SKM-1 treated with dmso at 0.1 percent for 144 hours (cell line): ENCODE measurements at regions not wholly inside any gene's neighbourhood (a gene's known extent, or its start where the extent isn't known, plus 50 kb on each side); places are given as distances from the start of the nearest gene placed in this dataset.

Experiments used
- DNase-seq: peaks from one replicate; lab custom pipeline; 2025; ENCODE audit not compliant: unreplicated experiment; lab: John Stamatoyannopoulos, UW

DNA sequence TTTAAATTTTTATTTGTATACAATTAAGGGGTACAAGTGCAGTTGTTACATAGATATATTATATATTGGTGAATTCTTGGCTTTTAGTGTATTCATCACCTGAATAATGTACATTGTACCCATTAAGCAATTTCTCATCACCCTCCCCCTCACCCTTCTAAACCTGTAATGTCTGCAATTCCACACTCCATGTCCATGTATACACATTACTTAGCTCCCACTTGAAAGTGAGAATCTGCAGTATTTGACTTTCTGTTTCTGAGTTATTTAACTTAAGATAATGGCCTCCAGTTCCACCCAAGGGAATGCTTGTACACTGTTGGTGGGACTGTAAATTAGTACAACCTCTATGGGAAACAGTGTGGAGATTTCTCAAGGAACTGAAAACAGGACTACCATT lies 383.2 kb upstream of the KCNMB2 start:
- DNase-seq, result no peak

DNA sequence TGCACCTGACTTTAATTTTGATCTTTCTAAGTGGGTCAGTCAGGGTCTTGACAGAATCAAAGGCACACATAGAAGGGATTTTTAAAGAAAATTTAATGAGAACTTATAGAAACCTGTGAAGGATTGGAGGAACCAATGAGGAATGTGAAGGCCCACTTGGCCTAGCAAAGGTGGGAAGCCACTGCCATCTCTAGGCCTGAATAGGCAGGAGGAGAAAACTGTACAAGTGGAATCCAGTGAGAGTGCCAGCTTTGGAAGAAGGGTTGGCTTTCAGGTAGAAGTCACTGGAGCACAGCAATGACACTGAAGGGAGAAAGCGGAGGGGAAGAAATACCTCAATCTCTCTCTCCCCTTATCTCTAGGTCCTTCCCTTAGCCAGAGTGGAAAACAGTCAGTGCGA lies 380.7 kb upstream of the KCNMB2 start:
- no peak for DNase-seq

DNA sequence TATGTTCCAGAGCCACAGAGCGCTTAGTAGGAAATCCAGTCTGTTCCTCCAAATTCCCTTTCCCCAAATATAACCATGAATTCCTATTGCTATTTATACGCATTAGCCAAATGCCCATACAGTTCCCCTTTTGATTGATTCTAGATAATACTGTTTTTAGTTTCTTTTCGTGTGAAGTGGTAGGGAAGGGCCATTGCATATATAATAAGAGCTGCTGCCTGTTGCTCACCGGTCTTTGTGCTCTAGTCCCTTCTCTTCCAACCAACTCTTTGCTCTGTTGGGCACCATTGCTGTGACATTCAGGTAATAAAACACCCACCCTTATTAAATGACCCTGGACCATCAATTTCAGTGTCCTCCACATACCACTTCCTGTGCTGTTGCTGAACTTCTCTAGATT lies 379.9 kb upstream of the KCNMB2 start:
- no peak for DNase-seq

DNA sequence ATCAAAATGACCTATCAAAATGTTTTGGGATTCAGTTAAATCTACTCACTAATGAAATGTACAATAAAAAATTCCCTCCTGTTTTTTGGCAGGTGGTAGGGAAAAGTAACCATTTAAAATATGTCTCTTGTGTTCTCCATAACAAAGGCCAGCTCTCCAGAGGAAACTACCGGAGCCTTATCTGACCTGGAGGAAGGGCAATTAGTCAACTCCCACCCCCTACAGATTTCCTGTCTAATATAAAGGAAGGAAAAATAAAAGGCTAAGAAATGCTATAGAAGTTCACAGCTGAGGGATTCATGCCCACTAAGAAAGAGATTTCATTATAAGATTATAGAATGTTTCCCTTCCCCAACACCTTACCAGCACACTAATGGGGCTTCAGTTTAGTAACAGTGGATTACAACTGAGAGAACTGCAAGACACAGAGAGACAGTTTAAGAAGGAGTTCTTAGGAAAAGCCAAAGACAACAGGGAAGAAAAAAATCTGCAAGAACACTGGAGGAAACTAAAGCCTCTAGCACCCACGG lies 376.5 kb upstream of the KCNMB2 start:
- DNase-seq, result no peak

DNA sequence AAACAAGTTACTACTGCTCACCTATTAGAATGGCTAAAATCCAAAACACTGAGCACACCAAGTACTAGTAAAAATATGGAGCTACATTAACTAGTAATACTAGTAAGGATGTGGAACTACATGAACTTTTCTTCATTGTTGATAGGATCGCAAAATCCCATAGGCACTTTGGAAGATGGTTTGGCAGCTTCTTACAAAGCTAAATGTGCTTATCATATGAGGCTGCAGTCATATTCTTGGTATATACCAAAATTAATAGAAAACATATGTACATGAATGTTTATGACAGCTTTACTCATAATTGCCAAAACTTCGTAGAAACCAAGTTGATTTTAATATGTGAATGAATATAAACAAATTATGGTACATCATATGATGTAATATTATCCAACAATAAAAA lies 366.8 kb upstream of the KCNMB2 start:
- DNase-seq, result no peak

DNA sequence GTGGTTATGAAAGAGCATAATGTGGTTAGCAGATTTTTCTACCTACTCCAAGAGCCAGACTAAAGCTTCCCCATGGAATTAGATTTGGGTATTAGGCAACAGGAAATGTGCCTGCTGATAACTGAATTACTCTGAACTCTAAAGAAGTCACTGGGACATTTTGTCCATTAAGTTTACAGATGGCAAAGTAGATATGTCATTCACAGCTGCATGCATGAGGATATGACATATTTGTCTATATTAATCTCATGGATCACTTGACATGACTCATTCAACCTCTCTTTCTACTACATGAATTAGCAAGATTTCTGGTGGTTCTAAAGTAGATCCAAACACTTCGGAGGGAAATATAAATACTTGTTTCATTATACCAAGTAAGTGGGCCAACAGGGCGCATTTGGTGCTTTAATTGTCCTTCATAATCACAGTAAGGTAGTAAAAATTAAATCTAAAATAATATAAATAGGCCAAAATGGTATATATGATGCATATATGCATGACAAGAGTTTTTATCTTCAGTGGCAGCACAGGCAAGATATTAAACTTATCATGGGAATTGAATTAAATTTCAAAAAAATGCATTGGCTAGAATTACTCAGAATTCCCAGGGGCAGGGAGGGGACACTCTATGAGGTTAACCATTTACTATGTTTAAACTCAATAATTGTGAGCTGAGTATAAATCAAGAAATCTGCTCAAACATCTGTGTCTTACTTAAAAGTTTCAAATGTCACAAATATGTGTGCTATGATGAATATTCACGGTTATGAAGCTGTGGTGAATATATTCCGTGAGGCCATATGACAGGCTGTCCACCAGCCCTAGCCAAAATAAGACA lies 365.3 kb upstream of the KCNMB2 start:
- no peak for DNase-seq

DNA sequence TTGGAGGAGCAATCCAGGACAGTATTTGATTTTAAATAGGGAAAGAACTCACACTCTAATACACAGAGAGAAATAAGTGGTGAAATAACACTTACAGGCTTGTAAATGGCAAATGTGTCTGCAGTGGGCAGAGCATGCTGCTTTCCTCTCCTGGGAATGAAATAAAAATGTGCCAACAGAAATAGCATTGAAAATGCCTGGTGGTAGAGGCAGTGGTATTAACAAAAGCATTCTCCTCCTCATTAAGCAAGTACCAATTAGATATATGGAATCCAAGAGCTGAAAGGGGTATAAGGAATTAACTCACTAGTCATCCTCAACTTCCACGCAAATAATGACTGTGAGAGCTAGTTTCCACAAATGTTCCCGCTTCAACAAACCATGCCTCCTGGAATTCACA lies 364.1 kb upstream of the KCNMB2 start:
- no peak for DNase-seq

DNA sequence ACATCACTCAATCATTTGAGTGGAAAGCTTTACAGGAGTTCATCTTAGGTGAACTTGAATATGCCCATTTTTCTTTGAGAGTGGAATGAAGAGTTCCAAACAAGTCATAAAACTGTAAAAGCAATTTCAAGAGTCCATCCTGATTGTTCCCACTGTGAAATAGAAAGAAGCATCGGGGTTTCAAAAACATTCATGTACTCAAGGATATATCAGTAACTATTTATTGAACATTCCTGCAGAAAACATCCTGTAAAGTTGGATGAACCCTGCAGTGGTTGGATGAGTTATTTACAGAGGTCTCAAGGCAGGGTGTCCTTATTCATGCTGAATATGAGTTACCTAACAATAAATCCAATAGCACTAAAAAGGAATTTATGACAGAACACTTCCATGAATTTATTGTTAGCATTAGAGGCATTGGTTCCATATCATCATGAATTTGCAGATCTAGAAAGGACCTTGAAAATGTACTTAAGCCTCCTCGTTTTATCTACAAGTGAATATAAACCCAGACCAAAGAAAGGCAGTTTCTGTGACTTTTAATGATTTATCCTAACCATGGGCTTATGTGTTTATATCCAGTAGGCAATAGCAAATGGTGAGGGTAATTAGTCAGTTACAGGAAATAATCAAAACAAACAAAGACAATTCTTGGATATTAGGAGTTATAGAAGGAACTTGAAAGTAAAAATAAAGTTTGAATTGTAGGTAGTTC lies 361.9 kb upstream of the KCNMB2 start:
- no peak for DNase-seq

DNA sequence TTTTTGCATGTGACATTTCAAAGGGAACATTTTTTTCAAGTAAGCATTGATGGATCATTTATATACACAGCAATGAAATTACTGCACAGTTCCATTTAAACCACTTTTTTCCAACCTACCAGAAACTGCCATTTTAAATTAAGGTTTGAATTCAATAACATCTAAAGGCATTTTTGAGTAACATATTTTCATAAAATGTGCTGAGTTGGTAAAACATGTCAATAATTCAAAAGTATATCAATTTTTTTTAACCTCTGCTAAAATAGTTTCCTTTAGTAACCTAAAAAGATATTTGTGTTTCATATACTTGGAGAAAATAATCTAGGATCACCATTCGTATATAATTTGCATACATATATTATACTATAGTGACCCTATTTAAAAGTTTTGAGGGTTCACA lies 355.1 kb upstream of the KCNMB2 start:
- DNase-seq, result no peak

DNA sequence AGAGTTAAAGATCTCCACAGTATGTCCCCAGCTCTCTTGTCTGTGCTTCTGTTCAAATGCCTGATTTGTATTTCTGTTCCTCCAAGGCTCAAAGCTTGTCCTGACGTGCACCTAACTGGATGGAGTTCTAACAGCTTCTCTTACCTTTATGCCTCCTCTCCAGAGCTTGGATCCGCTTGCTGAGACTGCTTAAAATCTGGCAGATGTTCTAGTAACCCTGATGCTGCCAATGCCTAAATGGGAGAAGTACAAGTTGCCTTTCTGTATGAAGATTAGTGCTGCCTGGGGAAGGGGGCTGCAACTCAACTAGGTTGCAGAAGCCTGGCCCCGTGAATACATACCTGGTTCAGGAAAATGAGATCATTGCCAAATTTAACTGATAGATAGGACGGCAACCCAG lies 354.5 kb upstream of the KCNMB2 start:
- no peak for DNase-seq

DNA sequence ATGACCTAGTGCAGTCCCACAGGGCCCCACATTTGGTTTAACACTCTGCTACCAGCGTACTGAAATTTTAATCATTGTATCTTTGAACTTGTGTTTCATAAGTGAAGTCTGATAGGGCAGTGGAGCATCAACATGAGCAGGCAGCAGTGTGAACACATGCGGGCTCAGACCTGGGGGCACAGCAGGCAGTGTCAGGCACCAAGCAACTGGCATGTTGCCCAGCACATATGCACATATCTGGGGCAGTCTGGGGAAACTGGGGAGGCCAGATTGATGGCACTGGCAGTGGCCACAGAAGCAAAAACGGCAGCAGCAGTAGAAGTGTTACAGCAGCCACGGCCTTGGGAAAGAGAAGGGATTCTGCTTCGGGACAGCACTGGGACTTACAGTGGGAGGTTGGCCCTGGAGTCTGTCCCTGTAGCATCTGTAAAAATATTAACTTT lies 353.9 kb upstream of the KCNMB2 start:
- no peak for DNase-seq

DNA sequence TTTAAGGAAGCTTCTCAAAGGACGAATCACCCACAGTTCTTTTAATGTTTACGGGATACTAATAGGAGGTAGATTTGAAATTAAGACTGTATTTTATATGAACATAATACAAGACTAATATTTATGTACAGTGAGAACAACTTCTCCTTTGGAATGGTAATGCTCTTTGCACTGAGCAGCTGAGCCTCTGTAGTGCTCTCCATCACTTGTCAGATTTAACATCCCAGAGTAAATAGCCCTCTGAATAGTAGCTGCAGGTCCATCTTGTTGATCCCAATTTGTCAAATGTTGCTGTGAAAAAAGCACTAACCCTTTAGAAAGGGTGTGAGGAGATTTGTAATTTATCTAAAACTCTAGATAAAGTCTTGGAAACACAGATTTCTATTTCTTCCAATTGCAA lies 351.4 kb upstream of the KCNMB2 start:
- no peak for DNase-seq

DNA sequence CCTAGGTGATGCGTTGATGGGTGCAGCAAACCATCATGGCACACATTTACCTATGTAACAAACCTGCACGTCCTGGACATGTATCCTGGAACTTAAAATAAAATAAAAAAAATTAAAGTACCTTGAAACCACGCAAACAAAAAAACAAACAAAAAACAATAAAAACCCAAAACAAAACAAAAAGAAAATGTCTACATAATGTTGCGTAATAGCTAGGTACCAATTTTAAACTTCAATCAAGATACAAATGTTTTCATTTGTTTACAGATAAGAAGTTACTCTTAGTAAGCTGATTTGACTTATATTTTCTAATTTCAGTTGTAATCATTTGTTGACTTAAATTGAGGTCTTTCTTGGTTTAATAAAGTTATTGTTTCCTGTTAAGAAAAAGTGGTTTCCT lies 349.6 kb upstream of the KCNMB2 start:
- no peak for DNase-seq

DNA sequence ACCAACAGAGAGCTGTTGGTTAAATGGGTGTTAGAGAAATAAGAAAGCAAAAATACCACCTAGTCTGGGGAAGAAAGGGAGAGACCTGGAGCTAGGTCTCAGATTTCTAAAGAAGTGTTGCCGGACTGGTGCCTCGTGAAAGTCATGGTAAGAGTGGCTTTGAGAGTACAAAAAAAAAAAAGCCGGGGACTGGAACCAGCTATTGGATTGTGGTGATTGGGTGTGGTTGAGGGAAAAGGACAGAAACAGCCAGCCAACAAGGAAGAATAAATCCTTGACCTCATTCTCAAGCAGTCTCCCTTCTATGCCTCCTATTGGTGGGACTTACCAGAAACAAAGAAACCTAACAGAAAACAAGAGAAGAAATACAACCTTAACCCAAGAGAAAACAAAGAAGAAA lies 346.4 kb upstream of the KCNMB2 start:
- DNase-seq, result no peak

DNA sequence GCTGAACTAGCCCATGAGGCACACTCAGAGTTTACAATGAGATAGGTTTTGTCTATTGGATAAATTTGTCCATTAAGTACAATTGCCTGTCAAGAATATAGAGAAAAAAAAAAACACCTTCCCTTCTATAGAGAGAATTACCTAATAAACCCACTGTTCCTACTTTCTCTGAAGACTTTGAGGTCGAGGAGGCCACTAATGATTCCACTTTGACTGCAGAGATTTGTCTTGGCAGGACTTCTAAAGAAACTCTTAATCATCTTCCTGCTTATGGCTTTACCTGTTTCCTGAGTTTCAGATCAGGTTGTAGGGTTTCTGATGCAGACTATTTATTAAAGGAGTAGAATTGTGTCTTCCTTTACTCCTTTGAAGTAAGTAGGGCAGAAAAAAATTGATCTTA lies 342.4 kb upstream of the KCNMB2 start:
- no peak for DNase-seq

DNA sequence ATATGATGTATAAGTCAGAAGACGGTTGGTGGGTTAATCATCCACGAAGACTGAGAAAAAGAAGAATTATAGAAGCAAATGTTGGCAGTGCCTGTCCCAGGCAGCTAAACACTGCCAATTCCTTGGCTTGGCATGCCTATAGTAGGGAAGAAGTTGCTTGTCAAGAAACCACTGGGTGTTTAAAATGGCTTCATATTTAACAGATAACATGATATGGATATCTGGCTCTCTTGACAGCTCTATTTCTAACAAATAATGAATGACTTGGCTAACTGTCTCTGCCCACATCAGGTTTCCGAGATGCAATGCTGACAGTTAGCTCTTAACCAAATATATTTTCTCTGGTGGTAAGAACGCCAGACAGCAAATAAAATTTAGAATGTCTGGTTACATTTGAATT lies 341.7 kb upstream of the KCNMB2 start:
- DNase-seq, result no peak

DNA sequence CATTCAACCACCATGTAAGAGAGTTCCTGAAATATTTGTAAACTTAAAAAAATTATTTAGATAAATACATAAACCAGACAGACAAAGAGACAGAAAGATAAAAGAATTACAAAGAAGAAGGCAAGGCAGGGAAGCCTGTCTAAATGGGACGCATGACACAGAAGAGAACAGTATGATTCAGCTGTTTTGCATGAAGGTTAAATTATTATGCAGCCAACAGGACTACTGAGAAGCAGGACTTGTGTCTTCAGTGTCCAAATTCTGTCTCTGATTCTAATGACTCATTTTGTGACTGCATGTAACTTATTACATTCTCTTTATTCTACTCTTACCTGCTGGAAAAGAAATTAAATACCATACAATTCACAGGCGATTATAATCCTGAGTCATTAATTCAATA lies 340.4 kb upstream of the KCNMB2 start:
- no peak for DNase-seq

DNA sequence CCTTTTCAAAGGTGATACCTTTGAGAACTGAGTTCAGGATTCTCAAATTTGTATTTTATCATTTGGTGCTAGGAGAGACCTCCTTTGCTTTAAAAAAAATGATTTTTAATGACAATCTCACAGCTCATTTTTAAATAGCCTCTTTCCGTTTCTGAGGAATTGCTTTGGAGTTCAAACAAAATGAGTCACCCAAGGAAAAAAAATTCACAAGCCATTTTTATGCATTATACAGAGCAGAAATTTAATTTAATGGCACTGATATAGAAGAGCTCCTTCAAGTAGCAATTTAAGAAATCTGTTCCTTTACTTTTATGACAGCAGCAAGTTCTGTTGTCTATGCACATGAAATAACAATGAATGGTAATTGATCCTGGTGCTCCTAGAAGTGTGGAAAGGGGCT lies 337.9 kb upstream of the KCNMB2 start:
- DNase-seq, result no peak

DNA sequence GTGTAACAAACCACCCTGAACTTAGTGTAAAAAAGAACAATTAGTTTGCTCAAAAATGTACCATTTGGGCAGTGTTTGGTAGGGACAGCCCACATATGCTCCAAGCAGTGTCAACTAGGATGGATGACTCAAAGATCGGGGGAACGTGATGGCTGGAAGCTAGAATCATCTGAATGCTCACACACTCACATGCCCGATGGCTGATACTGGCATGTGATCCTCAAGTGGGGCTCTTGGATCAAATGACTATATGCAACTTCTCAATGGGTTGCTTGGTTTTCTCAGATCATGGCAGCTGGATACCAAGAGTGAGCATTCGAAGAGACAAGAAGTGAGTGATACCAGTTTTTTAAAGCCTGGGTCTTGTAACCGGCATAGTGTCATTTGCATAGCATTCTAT lies 335.9 kb upstream of the KCNMB2 start:
- no peak for DNase-seq

DNA sequence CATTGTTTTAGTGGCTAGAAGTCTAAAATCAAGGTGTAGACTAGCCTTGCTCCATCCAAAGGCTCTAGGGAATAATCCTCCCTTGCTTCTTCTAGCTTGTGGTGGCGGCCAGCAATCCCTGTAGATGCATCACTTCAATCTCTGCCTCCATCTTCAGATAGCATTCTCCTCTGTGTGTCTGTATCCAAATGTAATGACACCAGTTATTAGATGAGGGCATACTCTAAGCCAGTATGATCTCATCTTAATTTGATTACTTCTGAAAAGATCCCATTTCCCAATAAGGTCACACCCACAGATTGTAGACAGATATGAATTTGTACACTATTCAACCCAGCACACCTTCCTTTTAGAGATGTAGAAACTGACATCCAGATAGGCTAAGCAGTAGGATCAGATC lies 334.5 kb upstream of the KCNMB2 start:
- DNase-seq, result no peak

DNA sequence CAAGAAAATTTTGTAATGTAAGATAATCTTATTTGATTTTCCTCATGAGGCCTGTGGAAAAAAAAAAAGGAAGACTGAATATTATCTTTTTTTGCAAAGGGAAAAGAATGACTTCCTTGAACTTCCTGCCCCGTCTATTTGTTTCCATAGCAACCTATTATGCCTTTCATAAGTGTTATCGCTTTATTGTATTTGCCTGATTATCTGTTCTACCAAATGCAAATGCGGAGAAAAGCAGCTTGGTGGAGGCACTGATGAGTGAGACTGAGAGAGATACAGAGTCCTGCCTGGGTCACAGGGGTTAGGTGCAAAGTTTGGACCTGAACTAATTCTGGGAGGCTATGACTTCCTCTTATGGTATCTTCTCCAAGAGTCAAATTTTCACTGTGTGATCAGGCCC lies 334.0 kb upstream of the KCNMB2 start:
- DNase-seq, result no peak

DNA sequence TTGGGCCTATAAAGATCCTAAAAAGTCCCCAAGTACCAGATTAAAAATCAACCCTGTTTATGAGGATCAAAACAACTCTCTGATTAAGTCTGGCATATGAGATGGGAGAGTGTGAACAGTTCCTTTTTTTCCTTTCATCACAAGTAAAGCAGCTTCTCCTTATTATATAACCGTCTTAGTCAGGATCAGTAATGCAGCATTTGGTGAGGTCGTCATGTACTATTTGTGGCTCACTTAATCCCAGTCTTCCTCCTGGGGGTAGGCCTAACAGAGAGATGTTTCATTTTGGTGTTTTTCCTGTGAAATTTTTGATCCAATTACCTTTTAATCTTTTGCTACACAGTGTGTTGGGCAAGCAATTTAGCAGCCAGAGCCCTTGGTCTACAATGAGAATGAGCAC lies 333.1 kb upstream of the KCNMB2 start:
- DNase-seq, result peak; percentile 33
